ENCODE measurements at regions not wholly inside any gene's neighbourhood (a gene's known extent, or its start where the extent isn't known, plus 50 kb on each side); places are given as distances from the start of the nearest gene placed in this dataset.

DNA sequence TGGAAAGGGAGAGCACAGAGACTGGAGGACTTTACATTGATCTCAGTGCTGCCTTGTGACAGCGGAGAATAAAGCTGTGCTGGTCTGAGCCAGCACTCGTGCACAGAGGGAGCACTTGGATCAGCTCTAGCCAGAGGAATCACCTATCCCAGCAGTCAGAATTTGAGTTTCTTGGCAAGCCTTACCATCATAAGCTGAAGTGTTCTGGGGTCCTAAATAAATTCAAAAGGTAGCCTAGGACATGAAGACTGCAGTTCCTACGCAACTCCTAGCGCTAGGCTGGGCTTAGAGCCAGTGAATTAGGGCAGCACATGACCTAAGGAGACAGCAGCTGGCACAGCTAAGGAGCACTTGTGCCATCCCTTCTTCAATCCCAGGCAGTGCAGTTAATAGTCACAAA is 119.5 kb downstream of the HMHB1 start:
- no peaks in the 10 kb centered on the region for H3K36me3 ChIP-seq (replicated peaks in 1 of 2; ENCODE audit: control insufficient read depth in 1 of 2, insufficient read depth in 2 of 2, low read length in 1 of 2)
- TF ChIP-seq RAD21 (IDR thresholded peaks at IDR 0.05; ENCODE audit: low read length) = no peak
- TF ChIP-seq NFIC (IDR thresholded peaks at IDR 0.05; ENCODE audit: borderline replicate concordance) = no peak
- TF ChIP-seq, protein P1, sequence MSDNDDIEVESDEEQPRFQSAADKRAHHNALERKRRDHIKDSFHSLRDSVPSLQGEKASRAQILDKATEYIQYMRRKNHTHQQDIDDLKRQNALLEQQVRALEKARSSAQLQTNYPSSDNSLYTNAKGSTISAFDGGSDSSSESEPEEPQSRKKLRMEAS (IDR thresholded peaks at IDR 0.05; ENCODE audit: low read depth) = no peak
- no peak for TF ChIP-seq GATA2 (CRISPR knock-in tag; IDR thresholded peaks at IDR 0.05)
- no peak for TF ChIP-seq POLR2AphosphoS5 (IDR thresholded peaks at IDR 0.05; ENCODE audit: low read depth, low read length)
- TF ChIP-seq, protein P2, sequence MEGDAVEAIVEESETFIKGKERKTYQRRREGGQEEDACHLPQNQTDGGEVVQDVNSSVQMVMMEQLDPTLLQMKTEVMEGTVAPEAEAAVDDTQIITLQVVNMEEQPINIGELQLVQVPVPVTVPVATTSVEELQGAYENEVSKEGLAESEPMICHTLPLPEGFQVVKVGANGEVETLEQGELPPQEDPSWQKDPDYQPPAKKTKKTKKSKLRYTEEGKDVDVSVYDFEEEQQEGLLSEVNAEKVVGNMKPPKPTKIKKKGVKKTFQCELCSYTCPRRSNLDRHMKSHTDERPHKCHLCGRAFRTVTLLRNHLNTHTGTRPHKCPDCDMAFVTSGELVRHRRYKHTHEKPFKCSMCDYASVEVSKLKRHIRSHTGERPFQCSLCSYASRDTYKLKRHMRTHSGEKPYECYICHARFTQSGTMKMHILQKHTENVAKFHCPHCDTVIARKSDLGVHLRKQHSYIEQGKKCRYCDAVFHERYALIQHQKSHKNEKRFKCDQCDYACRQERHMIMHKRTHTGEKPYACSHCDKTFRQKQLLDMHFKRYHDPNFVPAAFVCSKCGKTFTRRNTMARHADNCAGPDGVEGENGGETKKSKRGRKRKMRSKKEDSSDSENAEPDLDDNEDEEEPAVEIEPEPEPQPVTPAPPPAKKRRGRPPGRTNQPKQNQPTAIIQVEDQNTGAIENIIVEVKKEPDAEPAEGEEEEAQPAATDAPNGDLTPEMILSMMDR (IDR thresholded peaks at IDR 0.05) = no peak
- no peak for TF ChIP-seq RCOR1 (IDR thresholded peaks at IDR 0.05; ENCODE audit: low read length)
- no peak for TF ChIP-seq FOXM1 (IDR thresholded peaks at IDR 0.05; ENCODE audit: low read depth)
- no peak overlapping the region for H3K9ac ChIP-seq
- WGBS (ENCODE audit: low lambda C conversion rate) = 93% methylated on average over 4 of the region's 4 CpGs
- H3K4me2 ChIP-seq = no peak overlapping the region
- peaks cover 0 to 5% of the 10 kb centered on the region in 2 experiments; a peak in 1 of 4 replicates for H3K4me1 ChIP-seq (ENCODE audit: control insufficient read depth in 1 of 2, insufficient read depth in 2 of 2, low read depth in 1 of 2, low read length in 1 of 2)
- no peak overlapping the region for H3K27ac ChIP-seq (ENCODE audit: low read depth in 2 of 2, low read length in 1 of 2)
- H3K9me2 ChIP-seq = no peaks in the 10 kb centered on the region
- POLR2A ChIA-PET = no interaction called here
- CTCF ChIA-PET = interaction anchor here (0.6 kb wide), 1 partner anchor 924 kb away, joined by 3 read pairs; no protein-coding TSS in a partner anchor
- no peaks in the 10 kb centered on the region for H3K27me3 ChIP-seq (ENCODE audit: insufficient read depth)
- H3F3A ChIP-seq (replicated peaks; ENCODE audit: insufficient read depth) = no peaks in the 10 kb centered on the region
- no peaks in the 10 kb centered on the region for H3K79me2 ChIP-seq (ENCODE audit: insufficient read depth)
- no peak for DNase-seq
- no peak overlapping the region for H3K4me3 ChIP-seq (ENCODE audit: low read depth in 2 of 2, low read length in 1 of 2)
- no peaks in the 10 kb centered on the region for H4K20me1 ChIP-seq (ENCODE audit: insufficient read depth)
- H2AFZ ChIP-seq (ENCODE audit: low read depth) = no peak overlapping the region
- peaks cover 5% of the 10 kb centered on the region; the same call in 1 of the 2 replicates for H3K9me3 ChIP-seq

DNA sequence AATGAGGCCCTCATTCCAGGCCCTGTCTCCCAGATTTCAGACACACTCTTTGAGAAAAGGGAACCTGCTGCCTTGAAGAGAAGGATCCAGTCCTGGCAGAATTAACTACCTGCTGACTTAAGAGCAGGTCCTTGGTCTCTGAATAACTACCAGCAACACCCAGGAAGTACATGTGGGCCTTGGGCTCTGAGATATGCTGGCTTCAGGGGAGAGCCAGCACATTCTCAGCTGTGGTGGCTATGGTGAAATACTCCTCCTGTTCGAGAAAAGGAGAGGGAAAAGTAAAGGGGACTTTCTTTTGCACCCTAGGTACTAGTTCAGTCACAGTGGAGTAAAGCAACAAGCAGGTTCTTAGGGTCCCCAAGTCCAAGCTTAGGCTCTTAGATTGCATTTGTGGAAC is 120.0 kb downstream of the HMHB1 start:
- Histone ChIP-seq H3F3A (replicated peaks; ENCODE audit: insufficient read depth) (no peaks in the 10 kb centered on the region), H3K36me3 (replicated peaks in 1 of 2; ENCODE audit: control insufficient read depth in 1 of 2, insufficient read depth in 2 of 2, low read length in 1 of 2) (no peaks in the 10 kb centered on the region), H2AFZ (ENCODE audit: low read depth) (no peak overlapping the region)

DNA sequence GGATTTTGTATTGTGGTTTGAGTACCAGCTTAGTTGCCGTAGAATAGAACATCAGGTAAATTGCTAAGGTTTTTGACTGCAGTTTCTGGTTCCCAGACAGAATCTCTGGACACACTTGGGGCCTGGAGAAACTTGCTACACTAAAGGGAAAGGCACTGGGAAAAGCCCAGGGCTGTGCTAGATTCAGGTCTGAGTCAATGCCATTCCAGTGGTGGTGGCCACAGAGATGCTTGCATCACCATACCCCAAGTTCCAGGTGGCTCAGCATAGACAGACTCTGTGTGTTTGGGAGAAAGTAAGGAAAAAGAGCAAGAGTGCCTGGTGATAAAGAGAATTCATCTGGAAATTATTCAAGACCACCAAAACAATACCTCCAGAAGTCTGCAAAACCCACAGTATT is 120.6 kb downstream of the HMHB1 start:
- H3K36me3 ChIP-seq (replicated peaks in 1 of 2; ENCODE audit: control insufficient read depth in 1 of 2, insufficient read depth in 2 of 2, low read length in 1 of 2) = no peaks in the 10 kb centered on the region
- H2AFZ ChIP-seq (ENCODE audit: low read depth) = no peak overlapping the region
- H3K4me1 ChIP-seq (ENCODE audit: control insufficient read depth in 1 of 2, insufficient read depth in 2 of 2, low read depth in 1 of 2, low read length in 1 of 2) = peaks cover 0 to 5% of the 10 kb centered on the region in 2 experiments; a peak in 1 of 4 replicates
- H3K4me2 ChIP-seq = no peak overlapping the region
- ChIA-PET POLR2A (no interaction called here), CTCF (no interaction called here)
- TF ChIP-seq MEF2A (IDR thresholded peaks at IDR 0.05; ENCODE audit: borderline replicate concordance, low read depth) (no peak), RXRA (IDR thresholded peaks at IDR 0.05; ENCODE audit: borderline replicate concordance, low read depth) (no peak)
- no peaks in the 10 kb centered on the region for H3K9me2 ChIP-seq
- H3K9ac ChIP-seq = no peak overlapping the region
- H3K27ac ChIP-seq (ENCODE audit: low read depth in 2 of 2, low read length in 1 of 2) = no peak overlapping the region
- H3K27me3 ChIP-seq (ENCODE audit: insufficient read depth) = no peaks in the 10 kb centered on the region
- H3K9me3 ChIP-seq = peaks cover 5% of the 10 kb centered on the region; the same call in 1 of the 2 replicates
- no peaks in the 10 kb centered on the region for H3F3A ChIP-seq (replicated peaks; ENCODE audit: insufficient read depth)
- no peaks in the 10 kb centered on the region for H4K20me1 ChIP-seq (ENCODE audit: insufficient read depth)
- WGBS (ENCODE audit: low lambda C conversion rate) = 100% methylated on average over 1 of the region's 1 CpG
- no peak overlapping the region for H3K4me3 ChIP-seq (ENCODE audit: low read depth in 2 of 2, low read length in 1 of 2)
- DNase-seq = no peak
- H3K79me2 ChIP-seq (ENCODE audit: insufficient read depth) = no peaks in the 10 kb centered on the region

More for the DNA sequence above, 120.0 kb downstream of the HMHB1 start:
- POLR2A ChIA-PET = no interaction called here
- no peak for TF ChIP-seq POLR2AphosphoS5 (IDR thresholded peaks at IDR 0.05; ENCODE audit: low read depth, low read length)
- TF ChIP-seq EZH2phosphoT487 (IDR thresholded peaks at IDR 0.05; ENCODE audit: borderline replicate concordance, low read depth) = no peak
- CTCF ChIA-PET = no interaction called here
- WGBS (ENCODE audit: low lambda C conversion rate) = 33% methylated on average over 1 of the region's 1 CpG
- Histone ChIP-seq H3K4me1 (ENCODE audit: control insufficient read depth in 1 of 2, insufficient read depth in 2 of 2, low read depth in 1 of 2, low read length in 1 of 2) (peaks cover 0 to 5% of the 10 kb centered on the region in 2 experiments; a peak in 1 of 4 replicates), H3K9me3 (peaks cover 5% of the 10 kb centered on the region; the same call in 1 of the 2 replicates), H3K4me3 (ENCODE audit: low read depth in 2 of 2, low read length in 1 of 2) (no peak overlapping the region), H3K9me2 (no peaks in the 10 kb centered on the region), H3K9ac (no peak overlapping the region), H3K79me2 (ENCODE audit: insufficient read depth) (no peaks in the 10 kb centered on the region), H3K27me3 (ENCODE audit: insufficient read depth) (no peaks in the 10 kb centered on the region), H3K27ac (ENCODE audit: low read depth in 2 of 2, low read length in 1 of 2) (no peak overlapping the region), H4K20me1 (ENCODE audit: insufficient read depth) (no peaks in the 10 kb centered on the region), H3K4me2 (no peak overlapping the region)
- DNase-seq = no peak
